RWPE1 (cell line): ENCODE measurements at regions not wholly inside any gene's neighbourhood (a gene's known extent, or its start where the extent isn't known, plus 50 kb on each side); places are given as distances from the start of the nearest gene placed in this dataset.

Source experiments
- CTCF ChIA-PET: fragments of 350-600 bp; sonication (Branson Sonifier 250); formaldehyde crosslinking; extraction: SDS; loops from one replicate; lab custom pipeline; 2021; lab: Yijun Ruan, JAX
- POLR2A ChIA-PET: fragments of 400-600 bp; formaldehyde crosslinking; extraction: SDS; loops from one replicate; lab custom pipeline; 2020; ENCODE audit warnings: antibody characterized with exemption; ENCODE audit not compliant: low non-redundant PET; lab: Yijun Ruan, JAX
- DNase-seq: peaks from one replicate; pipeline ENCODE4 v3.0.0; 2012; ENCODE audit warnings: low spot score
- H3K27ac ChIP-seq: fragments of 450-650 bp; 2 replicates; pipeline ENCODE4 v1.5.1; 2017
- TF ChIP-seq, protein P1 (sequence below): fragments of 450-650 bp; conservative IDR thresholded peaks from 2 replicates; pipeline ENCODE4 v1.5.1; 2017; ENCODE audit warnings: low read depth, mild to moderate bottlenecking

DNA sequence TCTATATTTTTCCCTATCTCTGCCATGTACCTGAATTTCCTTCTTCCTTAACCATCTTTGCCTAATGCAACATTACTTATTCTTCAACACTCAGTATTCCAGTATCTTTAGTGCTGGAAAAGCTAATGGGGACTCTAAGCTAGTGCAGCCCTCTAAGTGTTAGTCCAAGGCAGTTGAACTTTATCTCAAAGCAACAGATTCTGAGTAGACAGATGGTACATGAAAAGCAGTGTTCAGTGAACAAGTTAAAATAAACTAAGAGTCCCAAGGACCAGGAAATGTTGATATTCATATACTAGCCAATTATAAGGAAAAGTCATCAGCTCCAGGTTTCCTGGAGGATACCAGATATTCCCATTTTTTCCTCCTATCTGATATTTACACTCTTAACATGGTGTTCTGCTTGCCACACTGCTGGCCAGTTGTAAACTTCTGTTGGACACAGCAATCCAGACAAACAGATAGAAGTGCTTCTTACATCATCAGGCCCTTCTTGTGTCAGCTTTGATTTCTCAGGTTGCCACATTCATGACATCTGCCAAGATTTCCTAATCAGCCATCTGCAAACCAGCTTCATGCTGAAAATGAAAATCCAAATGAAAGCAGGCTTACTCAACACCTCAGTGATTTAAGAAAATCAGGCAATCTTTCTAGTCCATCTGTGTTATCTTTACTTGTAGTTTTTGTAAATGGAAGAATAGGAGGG is 255.9 kb upstream of the POU2AF2 start:
- ChIA-PET CTCF (no interaction called here), POLR2A (no interaction called here)
- DNase-seq = no peak
- H3K27ac ChIP-seq = no peak overlapping the region
- TF ChIP-seq, protein P1, sequence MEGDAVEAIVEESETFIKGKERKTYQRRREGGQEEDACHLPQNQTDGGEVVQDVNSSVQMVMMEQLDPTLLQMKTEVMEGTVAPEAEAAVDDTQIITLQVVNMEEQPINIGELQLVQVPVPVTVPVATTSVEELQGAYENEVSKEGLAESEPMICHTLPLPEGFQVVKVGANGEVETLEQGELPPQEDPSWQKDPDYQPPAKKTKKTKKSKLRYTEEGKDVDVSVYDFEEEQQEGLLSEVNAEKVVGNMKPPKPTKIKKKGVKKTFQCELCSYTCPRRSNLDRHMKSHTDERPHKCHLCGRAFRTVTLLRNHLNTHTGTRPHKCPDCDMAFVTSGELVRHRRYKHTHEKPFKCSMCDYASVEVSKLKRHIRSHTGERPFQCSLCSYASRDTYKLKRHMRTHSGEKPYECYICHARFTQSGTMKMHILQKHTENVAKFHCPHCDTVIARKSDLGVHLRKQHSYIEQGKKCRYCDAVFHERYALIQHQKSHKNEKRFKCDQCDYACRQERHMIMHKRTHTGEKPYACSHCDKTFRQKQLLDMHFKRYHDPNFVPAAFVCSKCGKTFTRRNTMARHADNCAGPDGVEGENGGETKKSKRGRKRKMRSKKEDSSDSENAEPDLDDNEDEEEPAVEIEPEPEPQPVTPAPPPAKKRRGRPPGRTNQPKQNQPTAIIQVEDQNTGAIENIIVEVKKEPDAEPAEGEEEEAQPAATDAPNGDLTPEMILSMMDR = no peak

DNA sequence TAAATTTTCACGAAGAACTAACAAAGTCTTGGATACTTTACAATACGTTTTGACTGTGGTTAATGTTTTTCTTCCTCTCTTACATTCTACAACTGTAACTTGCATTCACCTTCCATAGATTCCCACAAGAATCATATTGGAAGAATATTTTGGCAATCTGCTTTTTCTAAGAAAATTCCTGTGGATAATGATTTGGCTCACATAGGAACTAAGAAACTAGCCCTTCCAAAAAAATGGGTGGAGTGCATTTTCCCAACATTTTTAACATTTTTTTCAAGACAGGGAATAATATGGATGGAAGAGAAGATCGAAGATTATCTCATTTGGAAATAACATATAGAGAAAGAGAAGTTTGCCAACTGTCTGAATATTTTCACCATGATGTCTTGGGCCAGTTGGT is 256.9 kb upstream of the POU2AF2 start:
- ChIA-PET CTCF (interaction anchor here (0.7 kb wide), 1 partner anchor 190 kb away, joined by 4 read pairs; no protein-coding TSS in a partner anchor), POLR2A (no interaction called here)
- TF ChIP-seq, protein P1 = no peak
- H3K27ac ChIP-seq = no peak overlapping the region
- no peak for DNase-seq

- POLR2A ChIA-PET = no interaction called here
- CTCF ChIA-PET = no interaction called here
- TF ChIP-seq, protein P1 = no peak
- no peak overlapping the region for H3K27ac ChIP-seq
- no peak for DNase-seq
These were observed 259.5 kb upstream of the POU2AF2 start for GRCh38 chr11:110986016-110986415.

- DNase-seq = no peak
- no peak overlapping the region for H3K27ac ChIP-seq
- TF ChIP-seq, protein P1 = no peak
- ChIA-PET POLR2A (no interaction called here), CTCF (no interaction called here)
These were observed 260.0 kb upstream of the POU2AF2 start for GRCh38 chr11:110985547-110985946.

DNA sequence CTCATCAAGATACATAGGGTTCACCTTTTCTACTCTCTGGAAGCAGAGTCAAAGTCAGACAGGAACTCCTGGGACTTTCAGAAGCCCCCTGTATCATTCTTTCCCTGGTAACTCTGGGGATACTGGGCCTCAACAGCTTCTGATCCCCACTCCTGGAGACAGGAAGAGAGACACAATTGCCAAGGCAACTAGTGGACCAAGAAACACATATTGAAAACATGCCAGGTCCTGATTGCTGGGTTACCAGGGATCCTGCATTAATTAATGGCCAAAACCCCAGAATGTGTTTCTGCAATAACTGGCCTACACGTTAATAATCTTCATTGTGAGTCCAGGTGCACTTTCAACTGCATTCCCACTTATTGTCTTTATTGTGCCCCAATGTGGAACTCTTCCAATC is 260.8 kb upstream of the POU2AF2 start:
- ChIA-PET POLR2A (no interaction called here), CTCF (no interaction called here)
- no peak overlapping the region for H3K27ac ChIP-seq
- TF ChIP-seq, protein P1 = no peak
- no peak for DNase-seq

GRCh38 chr11:110984147-110984546 is 261.4 kb upstream of the POU2AF2 start:
- ChIA-PET POLR2A (no interaction called here), CTCF (no interaction called here)
- DNase-seq = peak; percentile 41
- TF ChIP-seq, protein P1 = no peak
- no peak overlapping the region for H3K27ac ChIP-seq
